Suprapubic skin (tissue), 4 donors: ENCODE measurements at regions not wholly inside any gene's neighbourhood (a gene's known extent, or its start where the extent isn't known, plus 50 kb on each side); places are given as distances from the start of the nearest gene placed in this dataset.

Experiments used
- DNase-seq, 2 donors: peaks; one replicate each; pipeline ENCODE4 v3.0.0-alpha.2; 2019; ENCODE audit warnings: low spot score in 2 of 2
- H3K27ac ChIP-seq: fragments of 200-600 bp; sonication (generic); one replicate; pipeline ENCODE4 v1.5.1; 2019
- H3K27me3 ChIP-seq: fragments of 200-600 bp; sonication (generic); one replicate; pipeline ENCODE4 v1.5.1; 2019
- H3K36me3 ChIP-seq: fragments of 200-600 bp; sonication (generic); one replicate; pipeline ENCODE4 v1.5.1; 2019
- H3K4me1 ChIP-seq: fragments of 200-600 bp; sonication (generic); one replicate; pipeline ENCODE4 v1.5.1; 2019
- H3K4me3 ChIP-seq: fragments of 200-600 bp; sonication (generic); one replicate; pipeline ENCODE4 v1.5.1; 2019; ENCODE audit warnings: mild to moderate bottlenecking
- H3K9me3 ChIP-seq: fragments of 200-600 bp; sonication (generic); one replicate; pipeline ENCODE4 v1.5.1; 2019
- CTCF ChIP-seq, 2 donors: fragments of 200-600 bp in 1 of 2; fragments of 450-650 bp in 1 of 2; sonication (generic) in 1 of 2; IDR thresholded peaks; one replicate each; pipeline ENCODE4 v1.5.1; 2016 to 2019; ENCODE audit warnings: antibody characterized with exemption in 2 of 2, mild to moderate bottlenecking in 1 of 2, moderate library complexity in 1 of 2
- EP300 ChIP-seq: sonication (generic); formaldehyde crosslinking; IDR thresholded peaks from one replicate; pipeline ENCODE4 v1.6.1; 2017; ENCODE audit warnings: antibody characterized with exemption
- POLR2A ChIP-seq, 2 donors: fragments of 450-650 bp; IDR thresholded peaks; one replicate each; pipeline ENCODE4 v1.6.1; 2017; ENCODE audit warnings: antibody characterized with exemption in 2 of 2, mild to moderate bottlenecking in 2 of 2, moderate library complexity in 2 of 2
- POLR2AphosphoS5 ChIP-seq, 3 donors: sonication (generic); formaldehyde crosslinking; IDR thresholded peaks; one replicate each; pipeline ENCODE4 v1.6.1; 2017; ENCODE audit warnings: antibody characterized with exemption in 3 of 3
- WGBS: methylation state at CpG from one replicate; pipeline ENCODE4 v1.1.5; 2018; 5-methylcytosine and 5-hydroxymethylcytosine counted together

- H3K4me3 ChIP-seq: no peak overlapping the region
- peak; percentile 33 to 49 for DNase-seq
- 97% methylated on average over 7 of the region's 7 CpGs for WGBS
- TF ChIP-seq EP300 (no peak), POLR2AphosphoS5 (IDR thresholded peaks at IDR 0.05) (no peak), POLR2A (IDR thresholded peaks at IDR 0.05) (no peak), CTCF (IDR thresholded peaks at IDR 0.05) (no peak)
- no peaks in the 10 kb centered on the region for H3K4me1 ChIP-seq
- no peaks in the 10 kb centered on the region for H3K9me3 ChIP-seq
- H3K27ac ChIP-seq: no peak overlapping the region
- H3K27me3 ChIP-seq: no peaks in the 10 kb centered on the region
- no peaks in the 10 kb centered on the region for H3K36me3 ChIP-seq
Observed at GRCh38 chr2:128643221-128644065, 324.8 kb upstream of the HS6ST1 start.

- Histone ChIP-seq H3K9me3 (no peaks in the 10 kb centered on the region), H3K36me3 (no peaks in the 10 kb centered on the region), H3K27me3 (no peaks in the 10 kb centered on the region), H3K4me3 (no peak overlapping the region), H3K4me1 (no peaks in the 10 kb centered on the region), H3K27ac (no peak overlapping the region)
- TF ChIP-seq POLR2AphosphoS5 (IDR thresholded peaks at IDR 0.05) (no peak), EP300 (no peak), POLR2A (IDR thresholded peaks at IDR 0.05) (no peak), CTCF (IDR thresholded peaks at IDR 0.05) (no peak)
- WGBS: 86% methylated on average over 4 of the region's 6 CpGs
- DNase-seq: peak; percentile 24 to 63
Observed at GRCh38 chr2:128644156-128644555, 325.5 kb upstream of the HS6ST1 start.

- H3K27me3 ChIP-seq: no peaks in the 10 kb centered on the region
Observed at GRCh38 chr2:128644718-128645256, 326.1 kb upstream of the HS6ST1 start.

GRCh38 chr2:128645631-128646030 lies 327.0 kb upstream of the HS6ST1 start:
- Histone ChIP-seq H3K9me3 (no peaks in the 10 kb centered on the region), H3K27me3 (no peaks in the 10 kb centered on the region), H3K27ac (no peak overlapping the region), H3K4me3 (no peak overlapping the region), H3K36me3 (no peaks in the 10 kb centered on the region), H3K4me1 (no peaks in the 10 kb centered on the region)
- WGBS: 89% methylated on average over 6 of the region's 6 CpGs
- peak; percentile 37 to 74 for DNase-seq
- TF ChIP-seq EP300 (no peak), CTCF (IDR thresholded peaks at IDR 0.05) (no peak), POLR2AphosphoS5 (IDR thresholded peaks at IDR 0.05) (no peak), POLR2A (IDR thresholded peaks at IDR 0.05) (no peak)

More at GRCh38 chr2:128644718-128645256, 326.1 kb upstream of the HS6ST1 start:
- Histone ChIP-seq H3K27ac (no peak overlapping the region), H3K4me3 (no peak overlapping the region), H3K36me3 (no peaks in the 10 kb centered on the region), H3K9me3 (no peaks in the 10 kb centered on the region), H3K4me1 (no peaks in the 10 kb centered on the region)
- no peak for TF ChIP-seq POLR2A (IDR thresholded peaks at IDR 0.05)
- TF ChIP-seq POLR2AphosphoS5 (IDR thresholded peaks at IDR 0.05): no peak
- no peak for TF ChIP-seq EP300
- TF ChIP-seq CTCF (IDR thresholded peaks at IDR 0.05): no peak
- peak; percentile 9 to 41 for DNase-seq
- 64% methylated on average over 2 of the region's 2 CpGs for WGBS

GRCh38 chr2:128646091-128646490 lies 327.4 kb upstream of the HS6ST1 start:
- Histone ChIP-seq H3K9me3 (no peaks in the 10 kb centered on the region), H3K36me3 (no peaks in the 10 kb centered on the region), H3K4me3 (no peak overlapping the region), H3K27me3 (no peaks in the 10 kb centered on the region), H3K27ac (no peak overlapping the region), H3K4me1 (no peaks in the 10 kb centered on the region)
- TF ChIP-seq CTCF (IDR thresholded peaks at IDR 0.05): no peak
- TF ChIP-seq POLR2AphosphoS5 (IDR thresholded peaks at IDR 0.05): no peak
- no peak for TF ChIP-seq EP300
- no peak for TF ChIP-seq POLR2A (IDR thresholded peaks at IDR 0.05)
- 97% methylated on average over 11 of the region's 11 CpGs for WGBS
- peak; percentile 39 to 73 for DNase-seq
